Liver (tissue), 3 donors: ENCODE measurements at regions not wholly inside any gene's neighbourhood (a gene's known extent, or its start where the extent isn't known, plus 50 kb on each side); places are given as distances from the start of the nearest gene placed in this dataset.

Source experiments
- EGR1 ChIP-seq, 2 donors: IDR thresholded peaks; 2 replicates each; pipeline ENCODE4 v1.6.1; 2016 to 2018; ENCODE audit warnings: antibody characterized with exemption in 2 of 2, low read depth in 2 of 2
- FOXA2 ChIP-seq: IDR thresholded peaks from 2 replicates; pipeline ENCODE4 v1.6.1; 2016; ENCODE audit warnings: antibody characterized with exemption
- SP1 ChIP-seq: IDR thresholded peaks from 2 replicates; pipeline ENCODE4 v1.6.1; 2018; ENCODE audit warnings: antibody characterized with exemption, mild to moderate bottlenecking
- TAF1 ChIP-seq: conservative IDR thresholded peaks from 2 replicates; pipeline ENCODE4 v1.6.1; 2016; ENCODE audit warnings: antibody characterized with exemption, mild to moderate bottlenecking
- TF ChIP-seq, protein P1 (sequence below): fragments of 150-350 bp; IDR thresholded peaks from 2 replicates; pipeline ENCODE4 v1.5.1; 2017; ENCODE audit warnings: improper control_type of control experiment, low read depth, low read length; ENCODE audit not compliant: missing input control
- TF ChIP-seq, protein P2 (sequence below): IDR thresholded peaks from 2 replicates; pipeline ENCODE4 v1.6.1; 2016; ENCODE audit warnings: antibody characterized with exemption
- donor health status: healthy.
- donor health status: healthy.

DNA sequence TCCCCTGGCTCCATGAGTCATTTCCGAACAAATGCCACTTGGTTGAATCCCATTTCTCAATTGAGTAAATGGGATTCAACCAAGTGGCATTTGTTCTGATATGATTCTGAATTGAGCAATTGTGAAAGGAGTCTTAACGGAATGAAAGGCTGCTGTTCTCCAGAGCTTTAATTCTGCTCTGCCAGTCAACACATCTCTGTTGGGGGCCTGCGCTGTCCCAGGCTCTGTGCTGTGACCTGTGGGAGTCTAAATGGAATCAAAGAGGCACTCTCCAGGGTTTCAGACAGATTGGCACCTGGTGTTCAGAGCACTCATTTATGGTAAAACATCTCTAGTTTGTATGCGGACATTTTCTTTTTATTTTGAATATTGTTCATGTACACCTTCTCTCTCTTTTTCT, 126.2 kb downstream of the WSCD1 start:
- TF ChIP-seq, protein P1, sequence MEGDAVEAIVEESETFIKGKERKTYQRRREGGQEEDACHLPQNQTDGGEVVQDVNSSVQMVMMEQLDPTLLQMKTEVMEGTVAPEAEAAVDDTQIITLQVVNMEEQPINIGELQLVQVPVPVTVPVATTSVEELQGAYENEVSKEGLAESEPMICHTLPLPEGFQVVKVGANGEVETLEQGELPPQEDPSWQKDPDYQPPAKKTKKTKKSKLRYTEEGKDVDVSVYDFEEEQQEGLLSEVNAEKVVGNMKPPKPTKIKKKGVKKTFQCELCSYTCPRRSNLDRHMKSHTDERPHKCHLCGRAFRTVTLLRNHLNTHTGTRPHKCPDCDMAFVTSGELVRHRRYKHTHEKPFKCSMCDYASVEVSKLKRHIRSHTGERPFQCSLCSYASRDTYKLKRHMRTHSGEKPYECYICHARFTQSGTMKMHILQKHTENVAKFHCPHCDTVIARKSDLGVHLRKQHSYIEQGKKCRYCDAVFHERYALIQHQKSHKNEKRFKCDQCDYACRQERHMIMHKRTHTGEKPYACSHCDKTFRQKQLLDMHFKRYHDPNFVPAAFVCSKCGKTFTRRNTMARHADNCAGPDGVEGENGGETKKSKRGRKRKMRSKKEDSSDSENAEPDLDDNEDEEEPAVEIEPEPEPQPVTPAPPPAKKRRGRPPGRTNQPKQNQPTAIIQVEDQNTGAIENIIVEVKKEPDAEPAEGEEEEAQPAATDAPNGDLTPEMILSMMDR: no peak
- TF ChIP-seq EGR1 (IDR thresholded peaks at IDR 0.05; ENCODE audit: low read depth in 2 of 2) (no peak), TAF1 (no peak), SP1 (no peak), FOXA2 (no peak)
- TF ChIP-seq, protein P2, sequence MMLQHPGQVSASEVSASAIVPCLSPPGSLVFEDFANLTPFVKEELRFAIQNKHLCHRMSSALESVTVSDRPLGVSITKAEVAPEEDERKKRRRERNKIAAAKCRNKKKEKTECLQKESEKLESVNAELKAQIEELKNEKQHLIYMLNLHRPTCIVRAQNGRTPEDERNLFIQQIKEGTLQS: no peak
